ENCODE measurements at regions not wholly inside any gene's neighbourhood (a gene's known extent, or its start where the extent isn't known, plus 50 kb on each side); places are given as distances from the start of the nearest gene placed in this dataset.

GRCh38 chr7:85710960-85711359, 524.1 kb upstream of the SEMA3D start:
- TF ChIP-seq, protein P1, sequence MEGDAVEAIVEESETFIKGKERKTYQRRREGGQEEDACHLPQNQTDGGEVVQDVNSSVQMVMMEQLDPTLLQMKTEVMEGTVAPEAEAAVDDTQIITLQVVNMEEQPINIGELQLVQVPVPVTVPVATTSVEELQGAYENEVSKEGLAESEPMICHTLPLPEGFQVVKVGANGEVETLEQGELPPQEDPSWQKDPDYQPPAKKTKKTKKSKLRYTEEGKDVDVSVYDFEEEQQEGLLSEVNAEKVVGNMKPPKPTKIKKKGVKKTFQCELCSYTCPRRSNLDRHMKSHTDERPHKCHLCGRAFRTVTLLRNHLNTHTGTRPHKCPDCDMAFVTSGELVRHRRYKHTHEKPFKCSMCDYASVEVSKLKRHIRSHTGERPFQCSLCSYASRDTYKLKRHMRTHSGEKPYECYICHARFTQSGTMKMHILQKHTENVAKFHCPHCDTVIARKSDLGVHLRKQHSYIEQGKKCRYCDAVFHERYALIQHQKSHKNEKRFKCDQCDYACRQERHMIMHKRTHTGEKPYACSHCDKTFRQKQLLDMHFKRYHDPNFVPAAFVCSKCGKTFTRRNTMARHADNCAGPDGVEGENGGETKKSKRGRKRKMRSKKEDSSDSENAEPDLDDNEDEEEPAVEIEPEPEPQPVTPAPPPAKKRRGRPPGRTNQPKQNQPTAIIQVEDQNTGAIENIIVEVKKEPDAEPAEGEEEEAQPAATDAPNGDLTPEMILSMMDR (IDR thresholded peaks at IDR 0.05; ENCODE audit: poor library complexity, severe bottlenecking): no peak
- peak; percentile 99 for TF ChIP-seq EP300 (conservative IDR thresholded peaks at IDR 0.05; ENCODE audit: poor library complexity, severe bottlenecking)
